AG09309 (cell line): ENCODE measurements at regions not wholly inside any gene's neighbourhood (a gene's known extent, or its start where the extent isn't known, plus 50 kb on each side); places are given as distances from the start of the nearest gene placed in this dataset.
"Not testable (repeated sequence)": the region's sequence is repeated elsewhere in the genome, so short reads cannot be mapped to it uniquely, and the experiment has no call there.

Source experiments
- DNase-seq: peaks from one replicate; pipeline ENCODE4 v3.0.0-alpha.2; 2010; ENCODE audit warnings: low read depth
- H3K4me3 ChIP-seq: 2 replicates; pipeline ENCODE4 v1.5.1; 2011; ENCODE audit warnings: mild to moderate bottlenecking, low read depth, low read length, moderate library complexity; ENCODE audit not compliant: control insufficient read depth
- TF ChIP-seq, protein P1 (sequence below): IDR thresholded peaks from 2 replicates; pipeline ENCODE4 v1.5.1; 2011; ENCODE audit warnings: mild to moderate bottlenecking, low read depth, low read length, inconsistent platforms; ENCODE audit not compliant: insufficient read depth, control insufficient read depth; ENCODE audit errors: missing control alignments

DNA sequence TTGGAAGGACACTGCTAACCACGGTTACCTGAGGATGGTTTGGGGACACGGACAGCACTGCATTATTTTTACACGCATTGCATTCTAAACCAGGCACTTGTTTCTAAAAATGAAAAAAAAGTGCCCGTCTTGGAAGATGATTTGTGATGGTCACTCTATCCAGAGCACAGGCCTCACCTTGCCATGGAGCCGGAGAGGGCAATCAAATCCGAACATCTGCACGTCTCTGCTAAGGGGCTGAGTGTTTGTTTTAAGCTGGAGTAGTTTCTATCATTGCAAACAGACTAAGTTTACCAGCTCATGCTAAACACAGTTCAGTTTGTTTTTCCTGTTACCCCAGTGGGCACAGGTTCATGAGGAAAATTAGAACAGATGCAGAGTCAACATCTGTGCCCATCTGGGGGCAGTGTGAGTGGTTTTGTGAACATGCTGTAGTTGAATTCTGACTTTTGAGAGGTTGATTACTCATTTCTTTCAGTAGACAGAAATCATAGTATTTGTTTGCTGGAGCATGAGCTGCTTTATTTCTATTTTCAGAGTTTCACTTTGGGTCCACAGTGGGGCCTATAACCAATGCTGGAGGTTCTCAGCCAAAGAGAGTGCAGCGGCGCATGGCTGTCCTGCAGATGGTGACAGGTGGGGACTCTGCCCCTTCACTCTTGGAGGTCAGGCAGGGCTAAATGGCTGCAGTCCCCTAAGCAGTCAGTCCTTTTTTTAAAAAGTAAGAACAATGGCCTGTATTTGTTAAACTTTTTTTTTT is 65.4 kb upstream of the ENPP6 start:
- H3K4me3 ChIP-seq: no peak overlapping the region
- no peak for DNase-seq
- TF ChIP-seq, protein P1, sequence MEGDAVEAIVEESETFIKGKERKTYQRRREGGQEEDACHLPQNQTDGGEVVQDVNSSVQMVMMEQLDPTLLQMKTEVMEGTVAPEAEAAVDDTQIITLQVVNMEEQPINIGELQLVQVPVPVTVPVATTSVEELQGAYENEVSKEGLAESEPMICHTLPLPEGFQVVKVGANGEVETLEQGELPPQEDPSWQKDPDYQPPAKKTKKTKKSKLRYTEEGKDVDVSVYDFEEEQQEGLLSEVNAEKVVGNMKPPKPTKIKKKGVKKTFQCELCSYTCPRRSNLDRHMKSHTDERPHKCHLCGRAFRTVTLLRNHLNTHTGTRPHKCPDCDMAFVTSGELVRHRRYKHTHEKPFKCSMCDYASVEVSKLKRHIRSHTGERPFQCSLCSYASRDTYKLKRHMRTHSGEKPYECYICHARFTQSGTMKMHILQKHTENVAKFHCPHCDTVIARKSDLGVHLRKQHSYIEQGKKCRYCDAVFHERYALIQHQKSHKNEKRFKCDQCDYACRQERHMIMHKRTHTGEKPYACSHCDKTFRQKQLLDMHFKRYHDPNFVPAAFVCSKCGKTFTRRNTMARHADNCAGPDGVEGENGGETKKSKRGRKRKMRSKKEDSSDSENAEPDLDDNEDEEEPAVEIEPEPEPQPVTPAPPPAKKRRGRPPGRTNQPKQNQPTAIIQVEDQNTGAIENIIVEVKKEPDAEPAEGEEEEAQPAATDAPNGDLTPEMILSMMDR: no peak

DNA sequence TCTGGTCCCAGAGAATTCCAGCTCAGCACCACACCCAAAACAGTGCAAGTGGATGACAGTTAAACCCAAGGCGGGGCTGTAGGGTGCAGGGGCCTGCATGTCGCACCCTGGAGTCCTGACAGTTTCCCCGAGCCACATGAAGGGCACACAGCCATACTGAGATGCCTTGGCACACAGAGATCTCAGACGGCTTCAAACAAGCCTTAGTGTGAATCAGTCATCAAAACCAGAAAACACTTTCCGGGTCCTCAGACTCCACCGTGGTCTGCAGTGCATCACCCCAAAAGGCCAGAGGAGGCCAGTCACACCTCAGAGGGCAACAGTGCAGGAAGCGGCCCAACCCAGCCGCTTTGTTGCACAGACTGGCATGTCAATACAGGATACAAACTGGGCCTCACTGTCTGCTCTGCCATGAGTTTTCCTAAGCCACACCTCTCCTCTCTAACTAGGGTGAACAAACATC is 64.6 kb upstream of the ENPP6 start:
- TF ChIP-seq, protein P1: no peak
- no peak overlapping the region for H3K4me3 ChIP-seq
- DNase-seq: no peak

DNA sequence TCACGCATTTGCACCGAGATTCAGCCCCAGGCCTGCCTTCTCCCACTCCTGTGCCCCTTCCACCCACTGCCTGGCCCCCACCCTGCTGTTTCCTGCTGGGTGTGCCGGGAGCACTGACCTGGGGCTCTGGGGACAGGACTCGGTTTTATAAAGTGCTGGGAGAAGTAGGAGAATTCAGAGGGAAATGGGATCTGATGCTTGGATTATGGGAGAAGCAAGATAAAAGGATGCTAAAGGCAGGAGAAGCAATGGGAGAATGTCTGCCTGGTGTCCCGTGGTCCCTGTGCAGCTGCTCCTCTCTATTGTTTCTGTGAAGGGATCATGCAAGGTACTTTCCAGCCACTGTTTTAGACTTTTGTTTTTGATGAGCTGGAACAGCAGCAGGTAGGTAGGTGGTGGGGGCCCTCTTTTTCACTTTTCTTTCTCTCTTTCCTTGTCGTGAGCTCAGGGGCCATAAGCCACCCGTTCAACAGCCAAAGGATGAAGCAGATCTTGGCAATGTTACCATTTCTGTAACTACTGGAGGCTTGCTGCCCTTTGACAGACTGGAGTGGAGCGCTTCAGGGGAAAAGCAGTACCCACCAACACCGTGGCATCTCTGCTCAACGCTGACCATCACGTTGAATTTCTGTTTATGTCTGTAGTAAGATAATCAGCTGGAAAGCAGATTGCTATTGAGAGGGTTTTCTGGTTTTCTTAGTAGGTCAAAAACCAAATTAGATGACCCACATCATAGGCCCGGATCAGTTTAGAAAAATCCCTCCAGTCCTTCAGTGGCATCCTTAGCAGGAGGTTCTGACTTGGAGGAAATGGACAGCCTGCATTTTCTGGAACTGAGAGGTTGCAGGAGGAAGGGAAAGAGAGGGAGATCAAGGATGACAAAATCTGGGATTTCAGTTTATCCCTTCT is 63.8 kb upstream of the ENPP6 start:
- no peak for DNase-seq
- TF ChIP-seq, protein P1: no peak
- H3K4me3 ChIP-seq: no peak overlapping the region

DNA sequence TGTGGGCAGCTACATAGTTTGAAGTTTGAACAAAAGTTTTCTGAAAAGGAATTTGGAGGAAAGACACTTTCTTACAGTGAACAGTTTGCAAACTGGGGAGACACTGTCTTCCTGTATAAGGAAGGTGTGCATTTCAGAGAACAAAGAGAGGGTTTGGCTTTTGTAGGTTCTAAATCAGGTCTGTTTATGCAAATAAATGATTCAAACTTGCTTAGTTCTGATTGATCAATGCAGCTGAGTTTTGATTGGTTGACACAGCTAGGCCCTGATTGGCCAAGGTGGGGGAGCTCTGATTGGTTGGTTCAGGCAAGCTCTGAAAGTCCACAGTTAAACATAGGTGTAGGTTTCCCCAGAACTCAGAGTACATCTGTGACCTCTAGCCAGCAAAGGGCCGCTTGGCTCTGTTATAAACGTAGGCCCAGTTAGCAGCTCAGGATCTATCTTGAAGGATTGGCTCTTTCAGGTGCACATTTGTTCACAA is 63.0 kb upstream of the ENPP6 start:
- TF ChIP-seq, protein P1: no peak
- no peak for DNase-seq
- no peak overlapping the region for H3K4me3 ChIP-seq

DNA sequence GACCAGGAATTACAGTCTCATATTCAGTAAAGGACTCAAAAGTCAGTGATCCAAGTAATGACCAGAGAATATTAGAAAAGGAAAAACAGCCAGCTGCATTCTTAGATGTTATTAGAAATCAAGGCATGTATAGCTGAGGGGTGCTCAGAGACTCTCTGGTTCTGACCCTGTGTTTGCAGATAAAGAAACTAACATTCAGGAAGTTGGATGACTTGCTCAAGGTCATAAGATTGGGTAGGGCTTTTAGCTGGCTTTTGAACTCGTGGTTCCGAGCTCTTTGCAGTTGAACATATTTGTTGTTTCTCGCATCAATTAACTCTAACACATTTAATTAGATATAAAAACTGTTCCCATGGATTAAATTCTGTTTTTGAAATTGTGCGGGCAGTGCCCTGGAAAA is 62.5 kb upstream of the ENPP6 start:
- no peak for DNase-seq
- no peak overlapping the region for H3K4me3 ChIP-seq
- TF ChIP-seq, protein P1: no peak

DNA sequence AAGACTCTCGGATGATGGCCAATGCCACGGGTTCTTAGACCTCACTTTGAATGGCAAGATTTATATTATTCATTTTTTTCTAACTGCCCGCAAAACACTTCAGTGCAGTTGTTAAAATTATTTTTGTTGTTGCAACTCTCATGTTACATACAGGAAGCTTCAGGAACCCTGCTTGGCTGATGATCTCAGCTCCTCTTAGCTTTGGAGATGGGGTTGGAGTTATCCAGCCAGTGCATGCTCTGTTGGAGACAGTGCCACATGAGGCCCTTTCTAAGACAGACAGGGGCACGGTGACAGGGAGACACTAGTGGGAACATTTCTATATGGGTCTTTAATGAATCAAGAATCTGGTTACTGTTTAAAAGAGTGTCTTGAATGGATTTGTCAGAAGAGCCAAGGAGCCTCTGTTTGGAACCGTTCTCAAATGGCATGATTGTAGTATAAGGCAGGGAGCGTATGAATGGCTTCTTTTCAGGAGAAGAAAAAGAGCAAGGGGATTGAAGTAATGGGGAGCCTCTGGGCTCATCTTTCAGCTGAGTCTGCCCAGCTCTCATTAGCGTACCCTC is 61.9 kb upstream of the ENPP6 start:
- H3K4me3 ChIP-seq: no peak overlapping the region
- TF ChIP-seq, protein P1: no peak
- DNase-seq: no peak

DNA sequence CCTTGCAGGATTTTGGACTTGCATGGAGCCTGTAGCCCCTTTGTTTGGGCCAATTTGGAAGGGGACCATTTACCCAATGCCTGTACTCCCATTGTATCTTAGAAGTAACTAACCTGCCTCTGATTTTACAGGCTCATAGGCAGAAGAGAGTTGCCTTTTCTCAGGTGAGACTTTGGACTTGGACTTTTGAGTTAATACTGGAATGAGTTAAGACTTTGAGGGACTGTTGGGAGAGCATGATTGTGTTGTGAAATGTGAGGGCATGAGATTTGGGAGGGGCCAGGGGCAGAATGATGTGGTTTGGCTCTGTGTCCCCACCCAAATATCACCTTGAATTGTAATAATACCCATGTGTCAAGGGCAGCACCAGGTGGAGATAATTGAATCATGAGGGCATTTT is 60.1 kb upstream of the ENPP6 start:
- not testable (repeated sequence) for DNase-seq, H3K4me3 ChIP-seq

DNA sequence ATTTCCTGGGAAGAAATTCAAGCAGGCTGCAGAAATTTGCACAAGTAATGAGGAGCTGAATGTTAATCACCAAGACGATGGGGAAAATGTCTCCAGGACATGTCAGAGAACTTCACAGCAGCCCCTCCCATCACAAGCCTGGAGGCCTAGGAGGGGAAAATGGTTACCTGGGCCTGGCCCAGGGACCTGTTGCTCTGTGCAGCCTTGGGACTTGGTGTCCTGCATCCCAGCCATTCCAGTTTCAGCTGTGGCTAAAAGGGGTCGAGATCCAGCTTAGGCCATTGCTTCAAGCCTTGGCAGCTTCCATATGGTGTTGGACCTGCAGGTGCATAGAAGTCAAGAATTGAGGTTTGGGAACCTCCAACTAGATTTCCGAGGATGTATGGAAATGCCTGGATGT is 59.3 kb upstream of the ENPP6 start:
- not testable (repeated sequence) for H3K4me3 ChIP-seq, DNase-seq

DNA sequence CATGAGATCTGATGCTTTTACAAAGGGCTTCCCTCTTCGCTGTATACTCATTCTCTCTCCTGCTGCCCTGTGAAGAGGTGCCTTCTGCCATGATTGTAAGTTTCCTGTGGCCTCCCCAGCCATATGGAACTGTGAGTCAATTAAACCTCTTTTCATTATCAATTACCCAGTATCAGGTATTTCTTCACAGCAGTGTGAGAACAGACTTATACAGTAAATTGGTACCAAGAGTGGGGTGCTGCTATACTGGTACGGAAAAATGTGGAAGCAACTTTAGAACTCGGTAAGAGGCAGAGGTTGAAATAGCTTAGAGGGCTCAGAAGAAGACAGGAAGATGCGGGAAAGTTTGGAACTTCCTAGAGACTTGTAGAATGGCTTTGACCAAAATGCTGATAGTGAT is 58.7 kb upstream of the ENPP6 start:
- DNase-seq, H3K4me3 ChIP-seq: not testable (repeated sequence)
